A549 (cell line): ENCODE measurements at regions not wholly inside any gene's neighbourhood (a gene's known extent, or its start where the extent isn't known, plus 50 kb on each side); places are given as distances from the start of the nearest gene placed in this dataset.

ENCODE experiments used
- ATAC-seq, 2 experiments: fragments of 200-7000 bp in 1 of 2; fragments of >200 bp in 1 of 2; cut with Nextera tagmentation in 1 of 2; cut with Tn5 transposase in 1 of 2; 3 replicates each; pipeline versions ENCODE4 v1.8.0 to v1.9.1; 2018 to 2020; ENCODE audit warnings: mild to moderate bottlenecking in 1 of 2, moderate library complexity in 1 of 2
- CTCF ChIA-PET: fragments of 300-600 bp; sonication (Branson Sonifier 250); formaldehyde crosslinking; extraction: SDS; loops from one replicate; lab custom pipeline; 2021; ENCODE audit warnings: antibody characterized with exemption, inconsistent platforms; lab: Yijun Ruan, JAX
- POLR2A ChIA-PET: fragments of 350-600 bp; formaldehyde crosslinking; extraction: SDS; loops from one replicate; lab custom pipeline; 2021; ENCODE audit warnings: antibody characterized with exemption, inconsistent platforms; lab: Yijun Ruan, JAX
- DNase-seq, 2 experiments: peaks; one replicate each; pipeline versions ENCODE4 v3.0.0 to v3.0.0-alpha.2; 2011 to 2016; ENCODE audit warnings: low read depth in 1 of 2, low spot score in 1 of 2
- FAIRE-seq: peaks from 2 replicates; lab custom pipeline; 2011; peaks lifted over from hg19 to GRCh38; lab: Jason Lieb, UNC
- H3K27ac ChIP-seq, 2 experiments: fragments of >200 bp; sonication (Bioruptor Twin); formaldehyde crosslinking; 3 replicates each; pipeline ENCODE4 v1.5.1; 2016 to 2017
- H3K4me1 ChIP-seq: fragments of >200 bp; sonication (Bioruptor Twin); formaldehyde crosslinking; 3 replicates; pipeline ENCODE4 v1.6.1; 2016
- H3K4me2 ChIP-seq: fragments of >200 bp; sonication (Bioruptor Twin); formaldehyde crosslinking; 3 replicates; pipeline ENCODE4 v1.6.1; 2016
- H3K4me3 ChIP-seq: fragments of >200 bp; sonication (Bioruptor Twin); formaldehyde crosslinking; 3 replicates; pipeline ENCODE4 v1.5.1; 2016
- H3K9me3 ChIP-seq: fragments of >200 bp; sonication (Bioruptor Twin); formaldehyde crosslinking; 3 replicates; pipeline ENCODE4 v1.6.1; 2016
- ATOH8 ChIP-seq: fragments of 250-450 bp; sonication (Bioruptor Pico); IDR thresholded peaks from 2 replicates; pipeline ENCODE4 v1.5.0; 2020; ENCODE audit warnings: low read depth, mild to moderate bottlenecking, moderate library complexity
- BHLHE40 ChIP-seq: IDR thresholded peaks from 2 replicates; pipeline ENCODE4 v1.6.1; 2012; ENCODE audit warnings: low read depth, low read length, inconsistent platforms
- CEBPB ChIP-seq, 2 experiments: fragments of >200 bp in 1 of 2; sonication (Bioruptor Twin) in 1 of 2; formaldehyde crosslinking in 1 of 2; IDR thresholded peaks; 2 replicates each; pipeline ENCODE4 v1.6.1; 2012 to 2016
- FOSB ChIP-seq: fragments of 250-450 bp; sonication (Bioruptor Pico); IDR thresholded peaks from 2 replicates; pipeline ENCODE4 v1.5.0; 2020; ENCODE audit warnings: mild to moderate bottlenecking, moderate library complexity
- GATA3 ChIP-seq: IDR thresholded peaks from 2 replicates; pipeline ENCODE4 v1.6.1; 2012; ENCODE audit warnings: borderline replicate concordance
- HEYL ChIP-seq: fragments of 250-450 bp; sonication (Bioruptor Pico); IDR thresholded peaks from 2 replicates; pipeline ENCODE4 v1.8.0; 2021; ENCODE audit warnings: mild to moderate bottlenecking, moderate library complexity
- HOXA7 ChIP-seq: fragments of 250-450 bp; sonication (Bioruptor Pico); IDR thresholded peaks from 2 replicates; pipeline ENCODE4 v1.5.0; 2020; ENCODE audit warnings: mild to moderate bottlenecking, moderate library complexity
- JUN ChIP-seq, 2 experiments: fragments of >200 bp; sonication (Bioruptor Twin); formaldehyde crosslinking; IDR thresholded peaks; 2 replicates in 1 of 2; 3 replicates in 1 of 2; pipeline ENCODE4 v1.6.1; 2016 to 2017
- JUNB ChIP-seq: fragments of >200 bp; sonication (Bioruptor Twin); formaldehyde crosslinking; IDR thresholded peaks from 2 replicates; pipeline ENCODE4 v1.6.1; 2016
- KDM1A ChIP-seq: fragments of 200-600 bp; sonication (generic); IDR thresholded peaks from 2 replicates; pipeline ENCODE4 v1.6.1; 2016; ENCODE audit warnings: low read depth, mild to moderate bottlenecking
- MAFK ChIP-seq: fragments of 450-650 bp; IDR thresholded peaks from 2 replicates; pipeline ENCODE4 v1.6.1; 2014; ENCODE audit not compliant: partially characterized antibody
- MYC ChIP-seq: IDR thresholded peaks from 2 replicates; pipeline ENCODE4 v1.6.1; 2012; ENCODE audit warnings: mild to moderate bottlenecking, inconsistent platforms, low read length, improper control_type of control experiment, borderline replicate concordance
- NPAS2 ChIP-seq: fragments of 250-450 bp; sonication (Bioruptor Pico); IDR thresholded peaks from 2 replicates; pipeline ENCODE4 v1.8.0; 2022; ENCODE audit warnings: mild to moderate bottlenecking, moderate library complexity, borderline replicate concordance
- NR3C1 ChIP-seq: fragments of >200 bp; sonication (Bioruptor Twin); formaldehyde crosslinking; IDR thresholded peaks from 3 replicates; pipeline ENCODE4 v1.6.1; 2017
- RNF2 ChIP-seq: fragments of 200-600 bp; sonication (generic); IDR thresholded peaks from 2 replicates; pipeline ENCODE4 v1.6.1; 2016; ENCODE audit warnings: low read depth, mild to moderate bottlenecking, antibody characterized with exemption, moderate library complexity, borderline replicate concordance
- SREBF2 ChIP-seq: fragments of 450-650 bp; IDR thresholded peaks from 2 replicates; pipeline ENCODE4 v1.6.1; 2014; ENCODE audit warnings: mild to moderate bottlenecking, moderate library complexity
- ZNF302 ChIP-seq: fragments of 250-450 bp; sonication (Bioruptor Pico); IDR thresholded peaks from 2 replicates; pipeline ENCODE4 v1.9.0; 2021; ENCODE audit warnings: inconsistent platforms, mild to moderate bottlenecking, moderate library complexity
- ZSCAN20 ChIP-seq: fragments of 250-450 bp; sonication (Bioruptor Pico); IDR thresholded peaks from 2 replicates; pipeline ENCODE4 v1.8.0; 2022; ENCODE audit warnings: mild to moderate bottlenecking, moderate library complexity
- WGBS: methylation state at CpG from one replicate; pipeline ENCODE4 v1.1.6; 2017; ENCODE audit errors: missing lambda C conversion rate; 5-methylcytosine and 5-hydroxymethylcytosine counted together
- TF ChIP-seq, protein P1 (sequence below): fragments of 250-450 bp; sonication (Bioruptor Pico); IDR thresholded peaks from 2 replicates; pipeline ENCODE4 v1.5.0; 2021; ENCODE audit warnings: mild to moderate bottlenecking, moderate library complexity, borderline replicate concordance
- TF ChIP-seq, protein P2 (sequence below): fragments of >200 bp; sonication (Bioruptor Twin); formaldehyde crosslinking; IDR thresholded peaks from 3 replicates; pipeline ENCODE4 v1.5.1; 2016
- TF ChIP-seq, protein P3 (sequence below): IDR thresholded peaks from 2 replicates; pipeline ENCODE4 v1.6.1; 2012; ENCODE audit warnings: low read depth, borderline replicate concordance
- TF ChIP-seq, protein P4 (sequence below): fragments of >200 bp; sonication (Bioruptor Twin); formaldehyde crosslinking; IDR thresholded peaks from 3 replicates; pipeline ENCODE4 v1.6.1; 2016

- H3K4me2 ChIP-seq: peak overlapping the region; percentile 53
- ChIA-PET CTCF (no interaction called here), POLR2A (no interaction called here)
- peak in 1 of 2 experiments; percentile 47 for DNase-seq
- no peak for FAIRE-seq
- peak in 1 of 2 experiments; percentile 85; a peak in 3 of 6 replicates for ATAC-seq
- peak overlapping the region; percentile 66 to 82; a peak in 5 of 6 replicates for H3K27ac ChIP-seq
- H3K4me3 ChIP-seq: no peak overlapping the region
- no peaks in the 10 kb centered on the region for H3K9me3 ChIP-seq
- peaks cover 53% of the 10 kb centered on the region for H3K4me1 ChIP-seq
- TF ChIP-seq JUN (IDR thresholded peaks at IDR 0.05): 0 out of 5 replicates have a peak, but pooled peaks of 1 of the 2 experiments have one; percentile 27
- no peak for TF ChIP-seq GATA3
- TF ChIP-seq JUNB: peak; percentile 25; the same call in 1 of the 2 replicates
- TF ChIP-seq FOSB (CRISPR knock-in tag): no peak
- 54% methylated on average over 6 of the region's 6 CpGs for WGBS
These were observed 230.1 kb downstream of the MIAT start for GRCh38 chr22:26887456-26887855.

DNA sequence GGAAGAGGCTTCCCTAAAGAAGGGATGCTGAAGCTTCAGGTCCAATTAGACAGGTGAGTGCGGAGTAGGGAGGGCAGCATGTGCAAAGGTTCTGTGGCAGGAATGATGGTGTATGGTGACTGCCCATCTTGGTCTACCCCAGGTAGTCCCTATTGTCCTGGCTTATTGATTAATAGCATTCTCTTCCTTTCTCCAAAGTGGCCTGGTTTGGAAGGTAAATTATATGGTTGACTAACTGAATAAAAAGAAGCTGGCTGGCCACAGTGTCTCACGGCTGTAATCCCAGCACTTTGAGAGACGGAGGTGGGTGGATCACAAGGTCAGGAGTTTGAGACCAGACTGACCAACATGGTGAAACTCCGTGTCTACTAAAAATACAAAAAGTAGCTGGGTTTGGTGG lies 230.5 kb downstream of the MIAT start:
- peak overlapping the region; percentile 66 to 82; a peak in 5 of 6 replicates for H3K27ac ChIP-seq

DNA sequence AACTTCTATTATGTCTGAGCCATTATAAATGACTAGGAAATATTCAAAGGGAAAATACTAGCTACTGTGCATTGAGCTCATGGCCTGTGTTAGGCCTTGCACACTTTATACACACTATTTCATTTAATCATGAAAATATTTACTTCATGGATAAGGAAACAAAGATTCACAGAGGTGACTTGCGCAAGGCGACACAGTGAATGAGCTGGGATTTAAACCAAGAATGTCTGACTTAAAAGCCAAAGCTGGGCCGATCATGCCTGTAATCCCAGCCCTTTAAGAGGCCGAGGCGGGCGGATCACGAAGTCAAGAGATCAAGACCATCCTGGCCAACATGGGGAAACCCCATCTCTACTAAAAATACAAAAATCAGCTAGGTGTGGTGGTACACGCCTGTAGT lies 231.5 kb downstream of the MIAT start:
- Histone ChIP-seq H3K4me2 (no peak overlapping the region), H3K4me1 (peaks cover 67% of the 10 kb centered on the region), H3K4me3 (no peak overlapping the region), H3K27ac (peak overlapping the region; percentile 38 to 82; a peak in 4 of 6 replicates), H3K9me3 (no peaks in the 10 kb centered on the region)
- FAIRE-seq (no peak), ATAC-seq (no peak)
- 96% methylated on average over 8 of the region's 8 CpGs for WGBS
- POLR2A ChIA-PET: no interaction called here
- TF ChIP-seq HEYL (CRISPR knock-in tag) (no peak), ZNF302 (CRISPR knock-in tag) (no peak), KDM1A (no peak)
- TF ChIP-seq, protein P1, sequence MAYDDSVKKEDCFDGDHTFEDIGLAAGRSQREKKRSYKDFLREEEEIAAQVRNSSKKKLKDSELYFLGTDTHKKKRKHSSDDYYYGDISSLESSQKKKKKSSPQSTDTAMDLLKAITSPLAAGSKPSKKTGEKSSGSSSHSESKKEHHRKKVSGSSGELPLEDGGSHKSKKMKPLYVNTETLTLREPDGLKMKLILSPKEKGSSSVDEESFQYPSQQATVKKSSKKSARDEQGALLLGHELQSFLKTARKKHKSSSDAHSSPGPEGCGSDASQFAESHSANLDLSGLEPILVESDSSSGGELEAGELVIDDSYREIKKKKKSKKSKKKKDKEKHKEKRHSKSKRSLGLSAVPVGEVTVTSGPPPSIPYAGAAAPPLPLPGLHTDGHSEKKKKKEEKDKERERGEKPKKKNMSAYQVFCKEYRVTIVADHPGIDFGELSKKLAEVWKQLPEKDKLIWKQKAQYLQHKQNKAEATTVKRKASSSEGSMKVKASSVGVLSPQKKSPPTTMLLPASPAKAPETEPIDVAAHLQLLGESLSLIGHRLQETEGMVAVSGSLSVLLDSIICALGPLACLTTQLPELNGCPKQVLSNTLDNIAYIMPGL: no peak
- TF ChIP-seq, all 56 proteins: peak for 0
- DNase-seq: no peak
- CTCF ChIA-PET: interaction anchor here (0.8 kb wide), 1 partner anchor 9 kb away, joined by 3 read pairs; no protein-coding TSS in a partner anchor

More for the DNA sequence above, 230.5 kb downstream of the MIAT start:
- CTCF ChIA-PET: no interaction called here
- WGBS: 66% methylated on average over 4 of the region's 4 CpGs
- no peak for ATAC-seq
- DNase-seq: no peak
- Histone ChIP-seq H3K4me3 (no peak overlapping the region), H3K9me3 (no peaks in the 10 kb centered on the region), H3K4me2 (peak overlapping the region; percentile 53), H3K4me1 (peaks cover 57% of the 10 kb centered on the region)
- POLR2A ChIA-PET: no interaction called here
- TF ChIP-seq, protein P2, sequence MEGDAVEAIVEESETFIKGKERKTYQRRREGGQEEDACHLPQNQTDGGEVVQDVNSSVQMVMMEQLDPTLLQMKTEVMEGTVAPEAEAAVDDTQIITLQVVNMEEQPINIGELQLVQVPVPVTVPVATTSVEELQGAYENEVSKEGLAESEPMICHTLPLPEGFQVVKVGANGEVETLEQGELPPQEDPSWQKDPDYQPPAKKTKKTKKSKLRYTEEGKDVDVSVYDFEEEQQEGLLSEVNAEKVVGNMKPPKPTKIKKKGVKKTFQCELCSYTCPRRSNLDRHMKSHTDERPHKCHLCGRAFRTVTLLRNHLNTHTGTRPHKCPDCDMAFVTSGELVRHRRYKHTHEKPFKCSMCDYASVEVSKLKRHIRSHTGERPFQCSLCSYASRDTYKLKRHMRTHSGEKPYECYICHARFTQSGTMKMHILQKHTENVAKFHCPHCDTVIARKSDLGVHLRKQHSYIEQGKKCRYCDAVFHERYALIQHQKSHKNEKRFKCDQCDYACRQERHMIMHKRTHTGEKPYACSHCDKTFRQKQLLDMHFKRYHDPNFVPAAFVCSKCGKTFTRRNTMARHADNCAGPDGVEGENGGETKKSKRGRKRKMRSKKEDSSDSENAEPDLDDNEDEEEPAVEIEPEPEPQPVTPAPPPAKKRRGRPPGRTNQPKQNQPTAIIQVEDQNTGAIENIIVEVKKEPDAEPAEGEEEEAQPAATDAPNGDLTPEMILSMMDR: no peak
- TF ChIP-seq SREBF2: no peak
- TF ChIP-seq NR3C1: no peak
- TF ChIP-seq CEBPB (IDR thresholded peaks at IDR 0.05): no peak
- TF ChIP-seq, protein P3, sequence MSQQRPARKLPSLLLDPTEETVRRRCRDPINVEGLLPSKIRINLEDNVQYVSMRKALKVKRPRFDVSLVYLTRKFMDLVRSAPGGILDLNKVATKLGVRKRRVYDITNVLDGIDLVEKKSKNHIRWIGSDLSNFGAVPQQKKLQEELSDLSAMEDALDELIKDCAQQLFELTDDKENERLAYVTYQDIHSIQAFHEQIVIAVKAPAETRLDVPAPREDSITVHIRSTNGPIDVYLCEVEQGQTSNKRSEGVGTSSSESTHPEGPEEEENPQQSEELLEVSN: no peak
- TF ChIP-seq MAFK: no peak
- TF ChIP-seq, protein P4, sequence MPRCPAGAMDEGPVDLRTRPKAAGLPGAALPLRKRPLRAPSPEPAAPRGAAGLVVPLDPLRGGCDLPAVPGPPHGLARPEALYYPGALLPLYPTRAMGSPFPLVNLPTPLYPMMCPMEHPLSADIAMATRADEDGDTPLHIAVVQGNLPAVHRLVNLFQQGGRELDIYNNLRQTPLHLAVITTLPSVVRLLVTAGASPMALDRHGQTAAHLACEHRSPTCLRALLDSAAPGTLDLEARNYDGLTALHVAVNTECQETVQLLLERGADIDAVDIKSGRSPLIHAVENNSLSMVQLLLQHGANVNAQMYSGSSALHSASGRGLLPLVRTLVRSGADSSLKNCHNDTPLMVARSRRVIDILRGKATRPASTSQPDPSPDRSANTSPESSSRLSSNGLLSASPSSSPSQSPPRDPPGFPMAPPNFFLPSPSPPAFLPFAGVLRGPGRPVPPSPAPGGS: no peak
- no peak for TF ChIP-seq RNF2
- TF ChIP-seq HOXA7 (CRISPR knock-in tag): no peak
- TF ChIP-seq GATA3: no peak
- no peak for TF ChIP-seq FOSB (CRISPR knock-in tag)
- TF ChIP-seq ZSCAN20: no peak
- no peak for TF ChIP-seq NPAS2 (CRISPR knock-in tag)
- no peak for TF ChIP-seq ATOH8
- no peak for TF ChIP-seq BHLHE40
- TF ChIP-seq MYC: no peak
- FAIRE-seq: no peak
